SU-DHL-6 (cell line): ENCODE measurements at regions not wholly inside any gene's neighbourhood (a gene's known extent, or its start where the extent isn't known, plus 50 kb on each side); places are given as distances from the start of the nearest gene placed in this dataset.

ENCODE experiments used
- H2AFZ ChIP-seq: fragments of 200-600 bp; sonication (generic); 2 replicates; pipeline ENCODE4 v1.6.1; 2014; ENCODE audit warnings: low read depth, mild to moderate bottlenecking, moderate library complexity, mixed read lengths, antibody characterized with exemption, low read length; ENCODE audit not compliant: severe bottlenecking
- H3F3A ChIP-seq: fragments of 200-600 bp; shearing (Covaris generic); 2 replicates; pipeline ENCODE4 v1.6.0; 2016; ENCODE audit warnings: antibody characterized with exemption, mild to moderate bottlenecking; ENCODE audit not compliant: insufficient read depth
- H3K27ac ChIP-seq: fragments of 200-600 bp; sonication (generic); 2 replicates; pipeline ENCODE4 v1.5.1; 2016; ENCODE audit warnings: low read depth, mild to moderate bottlenecking, low read length, moderate library complexity, mixed read lengths
- H3K27me3 ChIP-seq: fragments of 200-600 bp; sonication (generic), shearing (Covaris generic); 2 replicates; pipeline ENCODE4 v1.6.0; 2014; ENCODE audit warnings: mild to moderate bottlenecking, low read length
- H3K36me3 ChIP-seq: fragments of 200-600 bp; sonication (generic); 2 replicates; pipeline ENCODE4 v1.6.1; 2014; ENCODE audit warnings: mild to moderate bottlenecking, low read length, mixed read lengths
- H3K4me2 ChIP-seq: fragments of 300-600, 200-600 bp; shearing (Covaris generic), sonication (generic); 2 replicates; pipeline ENCODE4 v1.6.0; 2014; ENCODE audit warnings: low read length, low read depth, mild to moderate bottlenecking; ENCODE audit not compliant: poor library complexity, severe bottlenecking
- H3K4me3 ChIP-seq: fragments of 200-600 bp; sonication (generic); 2 replicates; pipeline ENCODE4 v1.5.1; 2014; ENCODE audit warnings: antibody characterized with exemption, low read length, mild to moderate bottlenecking, mixed read lengths; ENCODE audit not compliant: insufficient read depth, poor library complexity, severe bottlenecking
- H3K79me2 ChIP-seq: fragments of 200-600 bp; sonication (generic); 2 replicates; pipeline ENCODE4 v1.6.1; 2014; ENCODE audit warnings: mild to moderate bottlenecking, low read length, moderate library complexity; ENCODE audit not compliant: insufficient read depth
- H3K9ac ChIP-seq: fragments of 200-600 bp; sonication (generic); 2 replicates; pipeline ENCODE4 v1.7.0; 2014; ENCODE audit warnings: mild to moderate bottlenecking, low read length
- H3K9me2 ChIP-seq: fragments of 200-600 bp; sonication (generic); replicated peaks from 2 replicates; pipeline ENCODE4 v1.6.1; 2014; ENCODE audit warnings: low read length; ENCODE audit not compliant: insufficient read depth
- H3K9me3 ChIP-seq: fragments of 200-600 bp; sonication (generic); 2 replicates; pipeline ENCODE4 v1.6.1; 2014; ENCODE audit warnings: low read length, mixed read lengths; ENCODE audit not compliant: insufficient read depth
- H4K20me1 ChIP-seq: fragments of 200-600 bp; sonication (generic); 2 replicates; pipeline ENCODE4 v1.6.1; 2014; ENCODE audit warnings: low read depth, mild to moderate bottlenecking, antibody characterized with exemption, low read length, moderate library complexity, mixed read lengths
- CTCF ChIP-seq: fragments of 200-600 bp; sonication (generic); IDR thresholded peaks from one replicate; pipeline ENCODE4 v1.5.1; 2017; ENCODE audit warnings: antibody characterized with exemption, mild to moderate bottlenecking, low read length, moderate library complexity; ENCODE audit not compliant: insufficient read depth, poor library complexity, severe bottlenecking
- EZH2phosphoT487 ChIP-seq: fragments of 200-600 bp; sonication (generic), shearing (Covaris generic); conservative IDR thresholded peaks from 2 replicates; pipeline ENCODE4 v1.6.1; 2018; ENCODE audit warnings: mild to moderate bottlenecking, antibody characterized with exemption, low read length, moderate library complexity, mixed read lengths

- H4K20me1 ChIP-seq = no peaks in the 10 kb centered on the region
- H3K79me2 ChIP-seq = no peaks in the 10 kb centered on the region
- H3K4me3 ChIP-seq = no peak overlapping the region
- H3K27ac ChIP-seq = no peak overlapping the region
- no peak overlapping the region for H3K9ac ChIP-seq
- no peaks in the 10 kb centered on the region for H3K27me3 ChIP-seq
- H3F3A ChIP-seq = no peaks in the 10 kb centered on the region
- H3K9me3 ChIP-seq = no peaks in the 10 kb centered on the region
- H3K9me2 ChIP-seq = no peaks in the 10 kb centered on the region
- H3K36me3 ChIP-seq = no peaks in the 10 kb centered on the region
- TF ChIP-seq CTCF (no peak), EZH2phosphoT487 (no peak)
- H3K4me2 ChIP-seq = no peak overlapping the region
- no peak overlapping the region for H2AFZ ChIP-seq
Observed at GRCh38 chr12:31203261-31203660, 122.7 kb downstream of the SINHCAF start.

- H3K9me3 ChIP-seq = no peaks in the 10 kb centered on the region
- no peaks in the 10 kb centered on the region for H4K20me1 ChIP-seq
- H3K4me3 ChIP-seq = no peak overlapping the region
- no peaks in the 10 kb centered on the region for H3F3A ChIP-seq
- no peak overlapping the region for H2AFZ ChIP-seq
- TF ChIP-seq CTCF (no peak), EZH2phosphoT487 (no peak)
- no peak overlapping the region for H3K27ac ChIP-seq
- no peaks in the 10 kb centered on the region for H3K9me2 ChIP-seq
- H3K36me3 ChIP-seq = no peaks in the 10 kb centered on the region
- no peak overlapping the region for H3K9ac ChIP-seq
- no peaks in the 10 kb centered on the region for H3K79me2 ChIP-seq
- H3K4me2 ChIP-seq = peak overlapping the region; percentile 56
- H3K27me3 ChIP-seq = no peaks in the 10 kb centered on the region
Observed at GRCh38 chr12:31205054-31205453, 120.9 kb downstream of the SINHCAF start.

GRCh38 chr12:31206038-31206670 lies 119.8 kb downstream of the SINHCAF start:
- H4K20me1 ChIP-seq = no peaks in the 10 kb centered on the region
- no peak overlapping the region for H3K4me2 ChIP-seq
- no peaks in the 10 kb centered on the region for H3K9me2 ChIP-seq
- no peaks in the 10 kb centered on the region for H3K9me3 ChIP-seq
- no peaks in the 10 kb centered on the region for H3K36me3 ChIP-seq
- no peak overlapping the region for H3K9ac ChIP-seq
- H3K79me2 ChIP-seq = no peaks in the 10 kb centered on the region
- H2AFZ ChIP-seq = no peak overlapping the region
- no peaks in the 10 kb centered on the region for H3K27me3 ChIP-seq
- TF ChIP-seq EZH2phosphoT487 = no peak
- H3K4me3 ChIP-seq = no peak overlapping the region
- H3K27ac ChIP-seq = no peak overlapping the region
- no peaks in the 10 kb centered on the region for H3F3A ChIP-seq

- no peak overlapping the region for H3K27ac ChIP-seq
- no peaks in the 10 kb centered on the region for H3K36me3 ChIP-seq
- no peaks in the 10 kb centered on the region for H3K79me2 ChIP-seq
- H2AFZ ChIP-seq = no peak overlapping the region
- H3K9me2 ChIP-seq = no peaks in the 10 kb centered on the region
- no peak overlapping the region for H3K9ac ChIP-seq
- TF ChIP-seq CTCF (no peak), EZH2phosphoT487 (no peak)
- H3K9me3 ChIP-seq = no peaks in the 10 kb centered on the region
- H3K4me3 ChIP-seq = no peak overlapping the region
- H3F3A ChIP-seq = no peaks in the 10 kb centered on the region
- H4K20me1 ChIP-seq = no peaks in the 10 kb centered on the region
- no peak overlapping the region for H3K4me2 ChIP-seq
- no peaks in the 10 kb centered on the region for H3K27me3 ChIP-seq
Observed at GRCh38 chr12:31207799-31208465, 118.0 kb downstream of the SINHCAF start.
